ENCODE measurements at regions not wholly inside any gene's neighbourhood (a gene's known extent, or its start where the extent isn't known, plus 50 kb on each side); places are given as distances from the start of the nearest gene placed in this dataset.
A peak's percentile ranks its signal among the peaks of the same experiment; 100 is the strongest.
"Not testable (repeated sequence)": the region's sequence is repeated elsewhere in the genome, so short reads cannot be mapped to it uniquely, and the experiment has no call there.

DNA sequence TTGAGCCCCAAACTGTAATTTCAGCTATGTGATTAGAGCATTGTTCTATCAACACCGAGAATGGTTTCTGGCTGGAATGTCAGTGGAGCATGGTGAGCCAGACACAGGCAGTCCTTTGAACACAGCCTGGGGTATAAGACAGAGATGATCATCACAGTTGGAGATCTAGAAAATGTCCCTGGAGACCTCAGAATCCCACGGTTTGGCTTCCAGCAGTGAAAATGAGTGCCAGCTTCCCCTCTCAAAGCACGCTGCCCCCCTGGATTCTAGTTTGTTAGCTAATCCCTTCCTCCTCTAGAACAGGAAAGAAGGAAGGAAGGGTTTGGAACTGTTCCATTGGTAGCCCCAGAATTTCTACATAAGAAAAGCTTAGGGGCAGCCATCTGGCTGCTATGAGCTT, 59.9 kb upstream of the JAK1 start:
- Mint-ChIP-seq H3K27me3 (ENCODE audit: insufficient read depth, low read depth) (peaks cover 3% of the 10 kb centered on the region), H3K4me3 (no peak overlapping the region), H3K27ac (no peak overlapping the region), H3K36me3 (no peaks in the 10 kb centered on the region), H3K9me3 (no peaks in the 10 kb centered on the region), H3K4me1 (peaks cover 4% of the 10 kb centered on the region)
- no peaks in the 10 kb centered on the region for H3K4me1 ChIP-seq
- no peaks in the 10 kb centered on the region for H3K27me3 ChIP-seq
- H3K27ac ChIP-seq, result no peak overlapping the region
- no peaks in the 10 kb centered on the region for H3K79me2 ChIP-seq (ENCODE audit: low read depth)
- H2AFZ ChIP-seq (replicated peaks), result no peak overlapping the region
- DNase-seq (ENCODE audit: low spot score), result peak; percentile 3
- H3K36me3 ChIP-seq, result no peaks in the 10 kb centered on the region
- H3K4me3 ChIP-seq, result no peak overlapping the region
- H3K4me2 ChIP-seq, result no peak overlapping the region
- no peaks in the 10 kb centered on the region for H4K20me1 ChIP-seq (ENCODE audit: low read depth)
- H3K9me3 ChIP-seq (ENCODE audit: low read depth), result no peaks in the 10 kb centered on the region
- no peak overlapping the region for H3K9ac ChIP-seq
- peaks cover 5% of the 10 kb centered on the region for H3F3A ChIP-seq (ENCODE audit: low read depth)
- TF ChIP-seq EZH2phosphoT487 (IDR thresholded peaks at IDR 0.05) (no peak), EZH2 (IDR thresholded peaks at IDR 0.05) (no peak)
- TF ChIP-seq, protein P1, sequence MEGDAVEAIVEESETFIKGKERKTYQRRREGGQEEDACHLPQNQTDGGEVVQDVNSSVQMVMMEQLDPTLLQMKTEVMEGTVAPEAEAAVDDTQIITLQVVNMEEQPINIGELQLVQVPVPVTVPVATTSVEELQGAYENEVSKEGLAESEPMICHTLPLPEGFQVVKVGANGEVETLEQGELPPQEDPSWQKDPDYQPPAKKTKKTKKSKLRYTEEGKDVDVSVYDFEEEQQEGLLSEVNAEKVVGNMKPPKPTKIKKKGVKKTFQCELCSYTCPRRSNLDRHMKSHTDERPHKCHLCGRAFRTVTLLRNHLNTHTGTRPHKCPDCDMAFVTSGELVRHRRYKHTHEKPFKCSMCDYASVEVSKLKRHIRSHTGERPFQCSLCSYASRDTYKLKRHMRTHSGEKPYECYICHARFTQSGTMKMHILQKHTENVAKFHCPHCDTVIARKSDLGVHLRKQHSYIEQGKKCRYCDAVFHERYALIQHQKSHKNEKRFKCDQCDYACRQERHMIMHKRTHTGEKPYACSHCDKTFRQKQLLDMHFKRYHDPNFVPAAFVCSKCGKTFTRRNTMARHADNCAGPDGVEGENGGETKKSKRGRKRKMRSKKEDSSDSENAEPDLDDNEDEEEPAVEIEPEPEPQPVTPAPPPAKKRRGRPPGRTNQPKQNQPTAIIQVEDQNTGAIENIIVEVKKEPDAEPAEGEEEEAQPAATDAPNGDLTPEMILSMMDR (IDR thresholded peaks at IDR 0.05), result no peak

DNA sequence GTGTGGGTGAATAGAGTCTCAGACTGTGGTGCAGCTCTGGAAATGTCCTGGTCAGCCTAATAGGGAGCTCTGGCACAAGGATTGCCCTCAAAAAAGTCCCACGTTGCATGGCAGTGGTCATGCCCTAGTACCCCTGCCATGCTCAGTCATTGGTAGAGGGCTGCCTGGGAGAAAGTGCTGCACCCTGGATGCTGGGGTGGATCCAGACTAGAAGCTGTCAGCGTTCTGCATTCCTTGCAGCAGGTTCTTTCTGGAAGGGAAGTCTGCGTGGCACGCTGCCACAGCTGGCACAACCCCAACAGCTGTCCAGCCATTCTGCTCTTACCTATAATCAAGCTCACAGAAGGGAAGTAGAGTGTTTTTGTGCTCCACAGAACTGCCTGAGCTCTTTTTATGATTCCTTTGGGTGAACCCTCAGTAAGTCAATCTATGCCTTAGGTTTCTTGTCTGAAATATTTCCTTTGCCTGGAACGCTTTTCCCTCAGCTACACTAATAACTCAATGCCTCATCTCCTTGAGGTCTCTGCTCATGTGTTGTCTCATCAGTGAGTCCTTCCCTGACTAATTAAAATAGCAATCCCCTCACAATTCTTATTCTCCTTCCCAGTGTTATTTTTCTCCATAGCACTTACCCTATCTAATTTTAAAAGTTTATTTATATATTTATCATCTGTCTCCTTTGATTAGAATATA, 61.5 kb upstream of the JAK1 start:
- Histone ChIP-seq H3K36me3 (no peaks in the 10 kb centered on the region), H4K20me1 (ENCODE audit: low read depth) (no peaks in the 10 kb centered on the region), H3F3A (ENCODE audit: low read depth) (peaks cover 5% of the 10 kb centered on the region), H3K4me3 (no peak overlapping the region), H3K4me1 (no peaks in the 10 kb centered on the region), H2AFZ (replicated peaks) (no peak overlapping the region), H3K9ac (no peak overlapping the region), H3K9me3 (ENCODE audit: low read depth) (no peaks in the 10 kb centered on the region), H3K79me2 (ENCODE audit: low read depth) (no peaks in the 10 kb centered on the region), H3K27me3 (no peaks in the 10 kb centered on the region), H3K27ac (no peak overlapping the region), H3K4me2 (no peak overlapping the region)
- no peak overlapping the region for H3K4me3 Mint-ChIP-seq
- H3K27me3 Mint-ChIP-seq (ENCODE audit: insufficient read depth, low read depth), result peaks cover 3% of the 10 kb centered on the region
- H3K36me3 Mint-ChIP-seq, result no peaks in the 10 kb centered on the region
- no peak overlapping the region for H3K27ac Mint-ChIP-seq
- no peaks in the 10 kb centered on the region for H3K9me3 Mint-ChIP-seq
- DNase-seq (ENCODE audit: low spot score), result no peak
- peaks cover 4% of the 10 kb centered on the region for H3K4me1 Mint-ChIP-seq
- no peak for TF ChIP-seq EZH2 (IDR thresholded peaks at IDR 0.05)
- no peak for TF ChIP-seq EZH2phosphoT487 (IDR thresholded peaks at IDR 0.05)
- TF ChIP-seq, protein P1 (IDR thresholded peaks at IDR 0.05), result no peak

DNA sequence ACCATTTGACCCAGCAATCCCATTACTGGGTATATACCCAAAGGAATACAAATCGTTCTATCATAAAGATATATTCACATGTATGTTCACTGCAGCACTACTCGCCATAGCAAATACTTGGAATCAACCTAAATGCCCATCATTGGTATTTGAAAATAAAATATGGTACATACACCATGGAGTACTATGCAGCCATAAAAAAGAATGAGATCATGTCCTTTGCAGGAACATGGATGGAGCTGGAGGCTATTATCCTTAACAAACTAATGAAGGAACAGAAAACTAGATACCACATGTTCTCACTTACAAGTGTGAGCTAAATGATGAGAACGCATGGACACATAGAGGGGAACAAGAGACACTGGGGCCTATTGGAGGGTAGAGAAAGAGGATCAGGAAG, 63.1 kb upstream of the JAK1 start:
- H3K36me3 Mint-ChIP-seq; H3K9me3 ChIP-seq (ENCODE audit: low read depth); H3K27me3 Mint-ChIP-seq (ENCODE audit: insufficient read depth, low read depth): not testable (repeated sequence)

DNA sequence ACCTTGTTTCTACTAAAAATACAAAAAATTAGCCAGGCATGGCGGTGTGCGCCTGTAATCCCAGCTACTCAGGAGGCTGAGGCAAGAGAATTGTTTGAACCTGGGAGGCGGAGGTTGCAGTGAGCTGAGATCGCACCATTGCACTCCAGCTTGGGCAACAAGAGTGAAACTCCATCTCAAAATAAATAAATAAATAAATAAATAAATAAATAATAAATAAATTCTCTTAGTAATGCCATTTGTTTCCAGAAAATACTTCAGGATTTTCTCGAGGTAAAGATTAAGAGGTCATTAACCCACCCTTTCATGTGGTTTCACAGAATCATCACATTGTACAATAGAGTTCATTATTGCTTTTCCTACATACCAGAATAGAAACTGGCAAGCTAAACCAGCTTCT, 68.5 kb upstream of the JAK1 start:
- H3K27me3 ChIP-seq; H3K27me3 Mint-ChIP-seq (ENCODE audit: insufficient read depth, low read depth); H3K4me1 ChIP-seq; H3K9me3 Mint-ChIP-seq; H4K20me1 ChIP-seq (ENCODE audit: low read depth); H3K4me2 ChIP-seq; H3K79me2 ChIP-seq (ENCODE audit: low read depth); H3K4me3 Mint-ChIP-seq; DNase-seq (ENCODE audit: low spot score); H3K36me3 Mint-ChIP-seq; H3K36me3 ChIP-seq; H3K9me3 ChIP-seq (ENCODE audit: low read depth); H3K9ac ChIP-seq; H3F3A ChIP-seq (ENCODE audit: low read depth); H3K27ac ChIP-seq; H3K4me1 Mint-ChIP-seq; H3K27ac Mint-ChIP-seq; H2AFZ ChIP-seq (replicated peaks); H3K4me3 ChIP-seq: not testable (repeated sequence)

More for the DNA sequence above, 63.1 kb upstream of the JAK1 start:
- DNase-seq (ENCODE audit: low spot score); H3F3A ChIP-seq (ENCODE audit: low read depth); H3K27me3 ChIP-seq; H3K4me1 ChIP-seq; H3K4me2 ChIP-seq; H3K4me1 Mint-ChIP-seq; H4K20me1 ChIP-seq (ENCODE audit: low read depth); H3K4me3 Mint-ChIP-seq; H3K79me2 ChIP-seq (ENCODE audit: low read depth); H2AFZ ChIP-seq (replicated peaks); H3K9me3 Mint-ChIP-seq; H3K4me3 ChIP-seq; H3K27ac Mint-ChIP-seq; H3K36me3 ChIP-seq; H3K27ac ChIP-seq; H3K9ac ChIP-seq: not testable (repeated sequence)

Measured in neural progenitor cell (in vitro differentiated cells).